Natural killer cell (primary cell): ENCODE measurements at regions not wholly inside any gene's neighbourhood (a gene's known extent, or its start where the extent isn't known, plus 50 kb on each side); places are given as distances from the start of the nearest gene placed in this dataset.

Experiments
- ATAC-seq, 3 donors: fragments of 150-1000 bp in 2 of 3; fragments of 200-7000 bp in 1 of 3; cut with Tn5 transposase; 1 replicate in 1 of 3; 2 replicates in 2 of 3; pipeline ENCODE4 v1.10.0; 2021; ENCODE audit warnings: mild to moderate bottlenecking in 2 of 3, moderate library complexity in 2 of 3
- DNase-seq, 2 donors: peaks; one replicate each; pipeline versions ENCODE4 v3.0.0 to v3.0.0-alpha.2; 2013 to 2021; ENCODE audit warnings: mixed read lengths in 1 of 2
- H3K27ac ChIP-seq: one replicate; pipeline ENCODE4 v1.5.1; 2013; ENCODE audit warnings: mild to moderate bottlenecking, low read length
- H3K27me3 ChIP-seq: one replicate; pipeline ENCODE4 v1.6.1; 2013; ENCODE audit warnings: low read length; ENCODE audit not compliant: control insufficient read depth, insufficient read depth
- H3K36me3 ChIP-seq: one replicate; pipeline ENCODE4 v1.6.1; 2013; ENCODE audit warnings: low read length; ENCODE audit not compliant: control insufficient read depth, insufficient read depth
- H3K4me1 ChIP-seq: one replicate; pipeline ENCODE4 v1.6.1; 2013; ENCODE audit warnings: low read length; ENCODE audit not compliant: control insufficient read depth, insufficient read depth
- H3K4me3 ChIP-seq: one replicate; pipeline ENCODE4 v1.5.1; 2013; ENCODE audit warnings: low read length
- H3K9me3 ChIP-seq: one replicate; pipeline ENCODE4 v1.6.1; 2013; ENCODE audit warnings: low read length; ENCODE audit not compliant: control insufficient read depth, insufficient read depth
- H3K27ac Mint-ChIP-seq, 2 donors: one replicate each; pipeline ENCODE4 v1.8.0; 2022; ENCODE audit warnings: mild to moderate bottlenecking in 2 of 2, mixed read lengths in 2 of 2, moderate library complexity in 1 of 2
- H3K27me3 Mint-ChIP-seq, 2 donors: one replicate each; pipeline ENCODE4 v1.8.0; 2022; ENCODE audit warnings: low read depth in 2 of 2, mixed read lengths in 2 of 2
- H3K36me3 Mint-ChIP-seq: one replicate; pipeline ENCODE4 v1.8.0; 2022; ENCODE audit warnings: mixed read lengths
- H3K4me1 Mint-ChIP-seq, 2 donors: one replicate each; pipeline ENCODE4 v1.8.0; 2022; ENCODE audit warnings: mixed read lengths in 2 of 2
- H3K4me3 Mint-ChIP-seq: one replicate; pipeline ENCODE4 v1.8.0; 2022; ENCODE audit warnings: mild to moderate bottlenecking, moderate library complexity, mixed read lengths
- H3K9me3 Mint-ChIP-seq, 2 donors: one replicate each; pipeline ENCODE4 v1.8.0; 2022; ENCODE audit warnings: mixed read lengths in 2 of 2
- CTCF ChIP-seq: fragments of 200-600 bp; IDR thresholded peaks from one replicate; pipeline ENCODE4 v1.8.0; 2022; ENCODE audit warnings: antibody characterized with exemption
- WGBS: methylation state at CpG from one replicate; pipeline ENCODE4 v1.1.7; 2013; ENCODE audit warnings: missing lambda C conversion rate; ENCODE audit not compliant: insufficient coverage; 5-methylcytosine and 5-hydroxymethylcytosine counted together
- intact Hi-C: fragments of 100-400 bp; cut with micrococcal nuclease; formaldehyde crosslinking; loops from one replicate; pipeline ENCODE4 v1.14.2; 2022

DNA sequence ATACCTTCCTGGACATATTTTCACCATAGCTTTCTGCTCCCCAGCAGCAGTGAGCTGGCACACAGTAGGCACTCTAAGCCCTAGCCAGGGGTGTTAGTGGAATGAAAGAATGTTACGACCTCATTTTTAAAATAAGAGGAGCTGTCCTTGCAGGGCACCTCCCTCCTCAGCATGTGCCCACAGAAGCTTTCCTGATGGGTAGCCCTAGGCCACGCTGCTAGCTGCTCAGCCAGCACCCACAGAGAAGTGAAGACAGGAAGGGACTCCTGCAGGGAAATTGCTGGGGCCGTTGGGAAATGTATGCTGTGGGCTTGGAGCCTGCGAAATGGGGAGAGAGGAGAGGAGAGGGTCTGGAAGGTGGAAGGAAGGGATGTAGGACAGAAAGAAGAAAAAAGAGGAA is 87.3 kb upstream of the ANKRD34C start:
- H3K4me3 Mint-ChIP-seq, result no peak overlapping the region
- WGBS, result 66% methylated on average over 4 of the region's 4 CpGs
- Histone ChIP-seq H3K4me3 (no peak overlapping the region), H3K27ac (no peak overlapping the region), H3K9me3 (no peaks in the 10 kb centered on the region), H3K36me3 (no peaks in the 10 kb centered on the region), H3K27me3 (no peaks in the 10 kb centered on the region), H3K4me1 (no peaks in the 10 kb centered on the region)
- peaks cover 22 to 30% of the 10 kb centered on the region in 2 donors for H3K27me3 Mint-ChIP-seq
- no peak for TF ChIP-seq CTCF
- no peak for ATAC-seq
- intact Hi-C loops, result no loop called here
- no peaks in the 10 kb centered on the region for H3K36me3 Mint-ChIP-seq
- DNase-seq, result no peak
- no peaks in the 10 kb centered on the region for H3K4me1 Mint-ChIP-seq
- no peak overlapping the region for H3K27ac Mint-ChIP-seq
- no peaks in the 10 kb centered on the region for H3K9me3 Mint-ChIP-seq

DNA sequence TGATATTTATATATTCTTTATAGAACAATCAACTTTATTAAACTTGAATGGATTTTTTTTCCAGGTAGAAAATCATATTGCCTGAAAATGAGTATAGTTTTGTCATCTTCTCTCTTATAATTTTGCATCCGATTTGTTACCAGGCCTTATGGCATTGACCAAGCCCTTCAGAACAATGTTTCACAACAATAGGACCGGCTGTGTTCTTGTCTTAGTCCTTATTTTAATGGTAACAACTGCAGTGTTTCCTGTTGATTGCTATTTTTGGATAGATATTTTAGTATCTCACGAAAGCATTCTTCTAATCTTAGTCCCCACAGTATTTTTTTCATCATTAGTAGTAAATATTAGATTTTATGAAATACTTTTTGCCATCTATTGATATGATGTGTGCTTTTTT is 88.1 kb upstream of the ANKRD34C start:
- WGBS, result 64% methylated on average over 2 of the region's 3 CpGs
- Mint-ChIP-seq H3K4me1 (no peaks in the 10 kb centered on the region), H3K36me3 (no peaks in the 10 kb centered on the region), H3K4me3 (no peak overlapping the region), H3K27me3 (peaks cover 22 to 28% of the 10 kb centered on the region in 2 donors), H3K27ac (no peak overlapping the region), H3K9me3 (no peaks in the 10 kb centered on the region)
- intact Hi-C loops, result no loop called here
- Histone ChIP-seq H3K4me3 (no peak overlapping the region), H3K36me3 (no peaks in the 10 kb centered on the region), H3K9me3 (no peaks in the 10 kb centered on the region), H3K4me1 (no peaks in the 10 kb centered on the region), H3K27ac (no peak overlapping the region), H3K27me3 (no peaks in the 10 kb centered on the region)
- no peak for TF ChIP-seq CTCF
- DNase-seq (no peak), ATAC-seq (no peak)

GRCh38 chr15:79193549-79193948 is 89.0 kb upstream of the ANKRD34C start:
- Histone ChIP-seq H3K27ac (no peak overlapping the region), H3K4me1 (no peaks in the 10 kb centered on the region), H3K27me3 (no peaks in the 10 kb centered on the region), H3K4me3 (no peak overlapping the region), H3K36me3 (no peaks in the 10 kb centered on the region), H3K9me3 (no peaks in the 10 kb centered on the region)
- Mint-ChIP-seq H3K27me3 (peaks cover 19 to 28% of the 10 kb centered on the region in 2 donors), H3K27ac (no peak overlapping the region), H3K4me3 (no peak overlapping the region), H3K36me3 (no peaks in the 10 kb centered on the region), H3K9me3 (no peaks in the 10 kb centered on the region), H3K4me1 (no peaks in the 10 kb centered on the region)
- 80% methylated on average over 1 of the region's 2 CpGs for whole genome bisulfite sequencing
- no peak for ATAC-seq
- TF ChIP-seq CTCF, result no peak
- intact Hi-C loops, result no loop called here
- no peak for DNase-seq

GRCh38 chr15:79193103-79193502 is 89.4 kb upstream of the ANKRD34C start:
- ATAC-seq (no peak), DNase-seq (no peak)
- Mint-ChIP-seq H3K27ac (no peak overlapping the region), H3K4me1 (no peaks in the 10 kb centered on the region), H3K4me3 (no peak overlapping the region), H3K9me3 (no peaks in the 10 kb centered on the region), H3K27me3 (peaks cover 19 to 28% of the 10 kb centered on the region in 2 donors), H3K36me3 (no peaks in the 10 kb centered on the region)
- intact Hi-C loops, result no loop called here
- TF ChIP-seq CTCF, result no peak
- no peak overlapping the region for H3K4me3 ChIP-seq
- no peaks in the 10 kb centered on the region for H3K4me1 ChIP-seq
- no peaks in the 10 kb centered on the region for H3K36me3 ChIP-seq
- WGBS, result 88% methylated on average over 6 of the region's 6 CpGs
- H3K27me3 ChIP-seq, result no peaks in the 10 kb centered on the region
- H3K27ac ChIP-seq, result no peak overlapping the region
- no peaks in the 10 kb centered on the region for H3K9me3 ChIP-seq
